ENCODE measurements at regions not wholly inside any gene's neighbourhood (a gene's known extent, or its start where the extent isn't known, plus 50 kb on each side); places are given as distances from the start of the nearest gene placed in this dataset.

- Histone ChIP-seq H3K79me2 (ENCODE audit: low read depth) (no peaks in the 10 kb centered on the region), H3K27me3 (ENCODE audit: insufficient read depth, low read depth) (no peaks in the 10 kb centered on the region), H3K4me1 (replicated peaks; ENCODE audit: insufficient read depth) (no peaks in the 10 kb centered on the region), H3K27ac (no peak overlapping the region), H3K4me2 (no peak overlapping the region), H4K20me1 (ENCODE audit: insufficient read depth) (no peaks in the 10 kb centered on the region), H2AFZ (no peak overlapping the region), H3K9me3 (ENCODE audit: insufficient read depth, low read depth) (no peaks in the 10 kb centered on the region), H3K4me3 (no peak overlapping the region), H3K9me2 (ENCODE audit: insufficient read depth) (no peaks in the 10 kb centered on the region), H3K36me3 (ENCODE audit: low read depth) (no peaks in the 10 kb centered on the region), H3F3A (ENCODE audit: insufficient read depth, low read depth) (no peaks in the 10 kb centered on the region)
- no TSS peak for BruUV-seq (replicated peaks)
- CTCF ChIA-PET: no interaction called here
- POLR2A ChIA-PET (ENCODE audit: unreplicated experiment): no interaction called here
- intact Hi-C loops (cut with micrococcal nuclease; ENCODE audit: unreplicated experiment): no loop called here
- TF ChIP-seq CTCF (conservative IDR thresholded peaks at IDR 0.05): no peak
- TF ChIP-seq EZH2 (IDR thresholded peaks at IDR 0.05; ENCODE audit: low read depth): no peak
- DNase-seq: no peak
Measured at GRCh38 chr2:145085612-145086011, 565.7 kb upstream of the ZEB2 start.

- no peak overlapping the region for H3K4me2 ChIP-seq
- POLR2A ChIA-PET (ENCODE audit: unreplicated experiment): no interaction called here
- H3K4me3 ChIP-seq: no peak overlapping the region
- no peak for DNase-seq
- no peak for TF ChIP-seq CTCF (conservative IDR thresholded peaks at IDR 0.05)
- TF ChIP-seq EZH2 (IDR thresholded peaks at IDR 0.05; ENCODE audit: low read depth): no peak
- H3K36me3 ChIP-seq (ENCODE audit: low read depth): no peaks in the 10 kb centered on the region
- no peaks in the 10 kb centered on the region for H3K4me1 ChIP-seq (replicated peaks; ENCODE audit: insufficient read depth)
- BruUV-seq (replicated peaks): no TSS peak
- no peaks in the 10 kb centered on the region for H3F3A ChIP-seq (ENCODE audit: insufficient read depth, low read depth)
- no peaks in the 10 kb centered on the region for H3K9me2 ChIP-seq (ENCODE audit: insufficient read depth)
- H2AFZ ChIP-seq: no peak overlapping the region
- H3K9me3 ChIP-seq (ENCODE audit: insufficient read depth, low read depth): no peaks in the 10 kb centered on the region
- intact Hi-C loops (cut with micrococcal nuclease; ENCODE audit: unreplicated experiment): no loop called here
- H3K27ac ChIP-seq: no peak overlapping the region
- CTCF ChIA-PET: no interaction called here
- no peaks in the 10 kb centered on the region for H3K79me2 ChIP-seq (ENCODE audit: low read depth)
- H3K27me3 ChIP-seq (ENCODE audit: insufficient read depth, low read depth): no peaks in the 10 kb centered on the region
- H4K20me1 ChIP-seq (ENCODE audit: insufficient read depth): no peaks in the 10 kb centered on the region
Measured at GRCh38 chr2:145080426-145080825, 560.5 kb upstream of the ZEB2 start.

- Histone ChIP-seq H3K79me2 (ENCODE audit: low read depth) (no peaks in the 10 kb centered on the region), H3K4me2 (no peak overlapping the region), H3K27ac (no peak overlapping the region), H3K4me3 (no peak overlapping the region), H3F3A (ENCODE audit: insufficient read depth, low read depth) (no peaks in the 10 kb centered on the region), H3K9me2 (ENCODE audit: insufficient read depth) (no peaks in the 10 kb centered on the region), H2AFZ (no peak overlapping the region), H3K27me3 (ENCODE audit: insufficient read depth, low read depth) (no peaks in the 10 kb centered on the region), H3K4me1 (replicated peaks; ENCODE audit: insufficient read depth) (no peaks in the 10 kb centered on the region), H4K20me1 (ENCODE audit: insufficient read depth) (no peaks in the 10 kb centered on the region), H3K9me3 (ENCODE audit: insufficient read depth, low read depth) (no peaks in the 10 kb centered on the region), H3K36me3 (ENCODE audit: low read depth) (no peaks in the 10 kb centered on the region)
- intact Hi-C loops (cut with micrococcal nuclease; ENCODE audit: unreplicated experiment): no loop called here
- TF ChIP-seq CTCF (conservative IDR thresholded peaks at IDR 0.05) (no peak), EZH2 (IDR thresholded peaks at IDR 0.05; ENCODE audit: low read depth) (no peak)
- ChIA-PET POLR2A (ENCODE audit: unreplicated experiment) (no interaction called here), CTCF (no interaction called here)
- no peak for DNase-seq
- no TSS peak for BruUV-seq (replicated peaks)
Measured at GRCh38 chr2:145079641-145080040, 559.7 kb upstream of the ZEB2 start.
